SK-N-MC (cell line): ENCODE measurements at regions not wholly inside any gene's neighbourhood (a gene's known extent, or its start where the extent isn't known, plus 50 kb on each side); places are given as distances from the start of the nearest gene placed in this dataset.

Experiments used
- EZH2 ChIP-seq: fragments of 200-600 bp; sonication (generic); IDR thresholded peaks from one replicate; pipeline ENCODE4 v1.6.1; 2017; ENCODE audit warnings: antibody characterized with exemption
- POLR2AphosphoS5 ChIP-seq: IDR thresholded peaks from 2 replicates; pipeline ENCODE4 v1.6.1; 2012; ENCODE audit warnings: mild to moderate bottlenecking, low read depth, low read length, borderline replicate concordance

- TF ChIP-seq POLR2AphosphoS5 (no peak), EZH2 (no peak)
Observed at GRCh38 chr15:47493357-47494247, 223.7 kb upstream of the SEMA6D start.
